CD4-positive, alpha-beta T cell (primary cell): ENCODE measurements at regions not wholly inside any gene's neighbourhood (a gene's known extent, or its start where the extent isn't known, plus 50 kb on each side); places are given as distances from the start of the nearest gene placed in this dataset.

Experiments
- ATAC-seq: fragments of 200-7000 bp; cut with Tn5 transposase; one replicate; pipeline ENCODE4 v1.10.0; 2022; ENCODE audit warnings: mild to moderate bottlenecking; ENCODE audit not compliant: poor library complexity
- CTCF ChIA-PET: fragments of 350-600 bp; sonication (Branson Sonifier 250); formaldehyde crosslinking; loops from one replicate; lab custom pipeline; 2021; ENCODE audit warnings: antibody characterized with exemption, inconsistent platforms; lab: Charles Lee
- POLR2A ChIA-PET: fragments of 350-600 bp; sonication (Branson Sonifier 250); formaldehyde crosslinking; loops from one replicate; lab custom pipeline; 2021; ENCODE audit warnings: antibody characterized with exemption, inconsistent platforms; lab: Charles Lee
- DNase-seq, 14 experiments: peaks; one replicate each; pipeline ENCODE4 v3.0.0-alpha.2; 2013 to 2020; ENCODE audit warnings: mixed read lengths in 2 of 14
- H3K27ac ChIP-seq, 2 donors: one replicate each; pipeline versions ENCODE4 v1.5.1 to v1.7.0; 2013; ENCODE audit warnings: low read length in 2 of 2, low read depth in 1 of 2, mild to moderate bottlenecking in 1 of 2
- H3K27me3 ChIP-seq, 2 experiments: 1 replicate in 1 of 2; 2 replicates in 1 of 2; pipeline versions ENCODE4 v1.6.1 to v1.7.0; 2013; ENCODE audit warnings: low read length in 2 of 2, control low read depth in 1 of 2, mild to moderate bottlenecking in 1 of 2, moderate library complexity in 1 of 2; ENCODE audit not compliant: insufficient read depth in 2 of 2, control insufficient read depth in 1 of 2
- H3K36me3 ChIP-seq: one replicate; pipeline ENCODE4 v1.6.1; 2013; ENCODE audit warnings: low read length, control low read depth; ENCODE audit not compliant: insufficient read depth
- H3K4me1 ChIP-seq: one replicate; pipeline ENCODE4 v1.6.1; 2013; ENCODE audit warnings: low read length, control low read depth; ENCODE audit not compliant: insufficient read depth
- H3K4me3 ChIP-seq: one replicate; pipeline ENCODE4 v1.5.1; 2013; ENCODE audit warnings: mild to moderate bottlenecking, low read length, moderate library complexity
- H3K9me3 ChIP-seq, 2 experiments: 1 replicate in 1 of 2; 2 replicates in 1 of 2; pipeline versions ENCODE4 v1.6.1 to v1.7.0; 2013; ENCODE audit warnings: low read length in 2 of 2, mild to moderate bottlenecking in 2 of 2, control low read depth in 1 of 2, moderate library complexity in 1 of 2; ENCODE audit not compliant: control insufficient read depth in 1 of 2, insufficient read depth in 1 of 2
- H3K27ac Mint-ChIP-seq: one replicate; pipeline ENCODE4 v1.8.0; 2020; ENCODE audit warnings: mixed read lengths
- H3K27me3 Mint-ChIP-seq: one replicate; pipeline ENCODE4 v1.8.0; 2021; ENCODE audit warnings: mixed read lengths
- H3K36me3 Mint-ChIP-seq: one replicate; pipeline ENCODE4 v1.8.0; 2021; ENCODE audit warnings: low read depth, mixed read lengths
- H3K4me1 Mint-ChIP-seq: one replicate; pipeline ENCODE4 v1.8.0; 2021; ENCODE audit warnings: low read depth, mixed read lengths
- H3K4me3 Mint-ChIP-seq: one replicate; pipeline ENCODE4 v1.8.0; 2020; ENCODE audit warnings: mild to moderate bottlenecking, mixed read lengths
- H3K9me3 Mint-ChIP-seq: one replicate; pipeline ENCODE4 v1.8.0; 2020; ENCODE audit warnings: mixed read lengths
- CTCF ChIP-seq: fragments of 200-600 bp; IDR thresholded peaks from one replicate; pipeline ENCODE4 v1.8.0; 2022; ENCODE audit warnings: antibody characterized with exemption, mild to moderate bottlenecking
- intact Hi-C, 2 experiments: fragments of 100-400 bp; cut with DNase I in 1 of 2; cut with micrococcal nuclease in 1 of 2; formaldehyde crosslinking; loops; one replicate each; pipeline versions ENCODE4 v1.15.1 to v1.9.0; 2023 to 2025; cut with DNase I, micrococcal nuclease

DNA sequence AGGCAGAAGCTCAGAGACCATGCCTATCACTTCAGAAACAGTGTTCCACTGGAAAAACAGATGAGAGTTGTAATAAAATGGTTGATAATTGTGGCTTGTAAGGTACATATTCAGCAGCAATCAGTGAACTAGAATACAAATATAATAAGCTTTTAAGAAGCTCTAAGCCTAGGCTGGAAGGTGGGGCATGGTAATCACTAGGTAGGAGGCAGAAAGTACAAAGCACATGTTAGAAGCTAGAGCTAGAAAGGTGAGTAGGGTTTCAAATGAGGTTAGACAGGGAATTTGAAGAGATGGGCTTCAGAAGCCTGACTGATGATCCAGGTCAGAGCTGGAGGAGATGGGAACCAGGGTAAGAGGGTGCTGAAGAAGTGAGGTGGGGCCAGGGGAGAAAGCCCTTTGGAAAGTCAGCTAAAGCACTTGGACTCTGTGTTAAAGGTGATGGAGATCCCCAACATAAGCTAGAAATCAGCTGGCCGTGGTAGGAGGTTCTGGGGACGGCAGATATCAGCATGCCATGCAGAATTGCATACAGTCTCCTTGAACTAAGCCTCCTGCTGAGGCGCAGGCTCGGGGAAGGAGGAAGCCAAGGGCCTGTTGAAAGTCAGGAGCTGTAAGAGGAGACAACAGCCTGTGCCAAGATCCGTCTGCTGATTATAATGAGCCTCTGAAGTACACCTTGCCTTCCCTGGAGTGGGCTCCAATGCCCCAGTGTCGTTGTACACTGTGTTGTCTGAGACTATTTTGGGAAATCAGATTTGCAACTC, 659.4 kb downstream of the BCL11B start:
- no peak for ATAC-seq
- Mint-ChIP-seq H3K27me3 (no peaks in the 10 kb centered on the region), H3K27ac (no peak overlapping the region), H3K36me3 (no peaks in the 10 kb centered on the region), H3K4me1 (peaks cover 18% of the 10 kb centered on the region), H3K4me3 (no peak overlapping the region), H3K9me3 (no peaks in the 10 kb centered on the region)
- DNase-seq: no peak
- TF ChIP-seq CTCF: no peak
- peaks cover 3% of the 10 kb centered on the region for H3K4me1 ChIP-seq
- intact Hi-C loops: no loop called here
- POLR2A ChIA-PET: interaction anchor here (0.8 kb wide), 1 partner anchor 466 kb away, joined by 3 read pairs; no protein-coding TSS in a partner anchor
- CTCF ChIA-PET: no interaction called here
- H3K36me3 ChIP-seq: no peaks in the 10 kb centered on the region
- no peak overlapping the region for H3K27ac ChIP-seq
- no peak overlapping the region for H3K4me3 ChIP-seq
- H3K9me3 ChIP-seq: peaks cover 0 to 3% of the 10 kb centered on the region in 2 experiments
- no peaks in the 10 kb centered on the region for H3K27me3 ChIP-seq

- peaks cover under 1% of the 10 kb centered on the region for H3K4me1 Mint-ChIP-seq
- Histone ChIP-seq H3K27me3 (no peaks in the 10 kb centered on the region), H3K36me3 (no peaks in the 10 kb centered on the region), H3K4me1 (no peaks in the 10 kb centered on the region), H3K4me3 (no peak overlapping the region), H3K9me3 (peaks cover 0 to 3% of the 10 kb centered on the region in 2 experiments), H3K27ac (no peak overlapping the region)
- no peak overlapping the region for H3K4me3 Mint-ChIP-seq
- H3K27ac Mint-ChIP-seq: no peak overlapping the region
- intact Hi-C loops: no loop called here
- ATAC-seq: no peak
- no peaks in the 10 kb centered on the region for H3K27me3 Mint-ChIP-seq
- H3K9me3 Mint-ChIP-seq: no peaks in the 10 kb centered on the region
- no peak for DNase-seq
- POLR2A ChIA-PET: no interaction called here
- CTCF ChIA-PET: interaction anchor here (0.6 kb wide), 1 partner anchor 19 kb away, joined by 3 read pairs; no protein-coding TSS in a partner anchor
- no peak for TF ChIP-seq CTCF
- no peaks in the 10 kb centered on the region for H3K36me3 Mint-ChIP-seq
Measured at GRCh38 chr14:98614741-98615140, 657.3 kb downstream of the BCL11B start.

DNA sequence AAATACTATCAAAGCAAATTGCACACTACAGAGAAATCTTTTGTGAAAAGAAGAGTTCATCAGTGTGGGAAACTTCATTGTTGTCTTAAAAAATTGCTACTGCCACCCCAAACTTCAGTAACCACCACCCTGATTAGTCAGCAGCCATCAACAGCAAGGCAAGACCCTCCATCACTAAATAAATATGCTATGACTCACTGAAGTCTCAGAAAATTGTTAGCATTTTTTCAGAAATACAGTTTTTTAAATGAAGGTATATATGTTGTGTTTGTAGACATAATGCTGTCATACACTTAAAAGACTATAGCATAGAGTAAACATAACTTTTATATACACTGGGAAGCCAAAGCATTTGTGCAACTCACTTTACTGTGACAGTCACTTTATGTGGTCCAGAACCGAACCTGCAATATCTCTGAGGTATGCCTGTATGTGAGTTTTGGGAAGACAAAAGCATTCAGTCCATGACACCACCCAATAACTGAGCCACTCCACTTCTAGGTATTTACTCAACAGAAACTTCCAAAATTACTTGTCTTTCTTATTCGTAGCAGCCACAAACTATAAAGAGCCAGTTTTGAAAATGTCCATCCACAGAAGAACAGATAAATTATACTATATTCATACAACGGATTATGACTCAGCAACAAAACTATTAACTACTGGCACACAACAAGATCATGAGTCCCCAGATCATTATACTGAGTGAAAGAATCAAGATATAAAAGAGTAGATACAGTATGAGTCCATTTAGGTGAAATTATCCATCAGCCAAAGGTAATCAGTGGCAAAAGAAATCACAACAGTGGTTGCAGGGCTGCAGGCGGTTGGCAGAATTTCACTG, 649.6 kb downstream of the BCL11B start:
- intact Hi-C loops: no loop called here
- no peak for TF ChIP-seq CTCF
- Histone ChIP-seq H3K27me3 (no peaks in the 10 kb centered on the region), H3K36me3 (no peaks in the 10 kb centered on the region), H3K4me3 (no peak overlapping the region), H3K9me3 (no peaks in the 10 kb centered on the region), H3K27ac (no peak overlapping the region), H3K4me1 (no peaks in the 10 kb centered on the region)
- ATAC-seq (no peak), DNase-seq (no peak)
- Mint-ChIP-seq H3K9me3 (peaks cover 8% of the 10 kb centered on the region), H3K4me3 (no peak overlapping the region), H3K27me3 (no peaks in the 10 kb centered on the region), H3K36me3 (no peaks in the 10 kb centered on the region), H3K27ac (no peak overlapping the region), H3K4me1 (no peaks in the 10 kb centered on the region)
- CTCF ChIA-PET: no interaction called here
- POLR2A ChIA-PET: no interaction called here
